ENCODE measurements at regions not wholly inside any gene's neighbourhood (a gene's known extent, or its start where the extent isn't known, plus 50 kb on each side); places are given as distances from the start of the nearest gene placed in this dataset.

- Histone ChIP-seq H3K36me3 (no peaks in the 10 kb centered on the region), H3K27me3 (no peaks in the 10 kb centered on the region), H3K27ac (no peak overlapping the region), H3K4me1 (no peaks in the 10 kb centered on the region), H3K4me3 (no peak overlapping the region), H3K9me3 (no peaks in the 10 kb centered on the region)
- intact Hi-C loops (cut with DNase I), result no loop called here
- TF ChIP-seq, protein P1, sequence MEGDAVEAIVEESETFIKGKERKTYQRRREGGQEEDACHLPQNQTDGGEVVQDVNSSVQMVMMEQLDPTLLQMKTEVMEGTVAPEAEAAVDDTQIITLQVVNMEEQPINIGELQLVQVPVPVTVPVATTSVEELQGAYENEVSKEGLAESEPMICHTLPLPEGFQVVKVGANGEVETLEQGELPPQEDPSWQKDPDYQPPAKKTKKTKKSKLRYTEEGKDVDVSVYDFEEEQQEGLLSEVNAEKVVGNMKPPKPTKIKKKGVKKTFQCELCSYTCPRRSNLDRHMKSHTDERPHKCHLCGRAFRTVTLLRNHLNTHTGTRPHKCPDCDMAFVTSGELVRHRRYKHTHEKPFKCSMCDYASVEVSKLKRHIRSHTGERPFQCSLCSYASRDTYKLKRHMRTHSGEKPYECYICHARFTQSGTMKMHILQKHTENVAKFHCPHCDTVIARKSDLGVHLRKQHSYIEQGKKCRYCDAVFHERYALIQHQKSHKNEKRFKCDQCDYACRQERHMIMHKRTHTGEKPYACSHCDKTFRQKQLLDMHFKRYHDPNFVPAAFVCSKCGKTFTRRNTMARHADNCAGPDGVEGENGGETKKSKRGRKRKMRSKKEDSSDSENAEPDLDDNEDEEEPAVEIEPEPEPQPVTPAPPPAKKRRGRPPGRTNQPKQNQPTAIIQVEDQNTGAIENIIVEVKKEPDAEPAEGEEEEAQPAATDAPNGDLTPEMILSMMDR (IDR thresholded peaks at IDR 0.05), result no peak
- DNase-seq (ENCODE audit: low spot score in 2 of 2), result no peak
Observed at GRCh38 chr14:51478175-51478621, 173.5 kb upstream of the FRMD6 start.

GRCh38 chr14:51479584-51480325 is 172.0 kb upstream of the FRMD6 start:
- H3K4me1 ChIP-seq, result no peaks in the 10 kb centered on the region
- TF ChIP-seq, protein P1 (IDR thresholded peaks at IDR 0.05), result no peak
- no peaks in the 10 kb centered on the region for H3K27me3 ChIP-seq
- no peaks in the 10 kb centered on the region for H3K9me3 ChIP-seq
- no peak overlapping the region for H3K27ac ChIP-seq
- intact Hi-C loops (cut with DNase I), result no loop called here
- H3K4me3 ChIP-seq, result no peak overlapping the region
- H3K36me3 ChIP-seq, result no peaks in the 10 kb centered on the region
- DNase-seq (ENCODE audit: low spot score in 2 of 2), result no peak

- TF ChIP-seq, protein P1 (IDR thresholded peaks at IDR 0.05), result no peak
Observed at GRCh38 chr14:51481643-51482042, 170.1 kb upstream of the FRMD6 start.

GRCh38 chr14:51482102-51482501 is 169.6 kb upstream of the FRMD6 start:
- intact Hi-C loops (cut with DNase I), result no loop called here
- TF ChIP-seq, protein P1 (IDR thresholded peaks at IDR 0.05), result no peak
- H3K27me3 ChIP-seq, result no peaks in the 10 kb centered on the region
- no peaks in the 10 kb centered on the region for H3K36me3 ChIP-seq
- no peak for DNase-seq (ENCODE audit: low spot score in 2 of 2)
- no peak overlapping the region for H3K4me3 ChIP-seq
- H3K4me1 ChIP-seq, result no peaks in the 10 kb centered on the region
- H3K9me3 ChIP-seq, result no peaks in the 10 kb centered on the region
- no peak overlapping the region for H3K27ac ChIP-seq

More at GRCh38 chr14:51481643-51482042, 170.1 kb upstream of the FRMD6 start:
- Histone ChIP-seq H3K4me1 (no peaks in the 10 kb centered on the region), H3K27me3 (no peaks in the 10 kb centered on the region), H3K27ac (no peak overlapping the region), H3K9me3 (no peaks in the 10 kb centered on the region), H3K4me3 (no peak overlapping the region), H3K36me3 (no peaks in the 10 kb centered on the region)
- intact Hi-C loops (cut with DNase I), result no loop called here
- DNase-seq (ENCODE audit: low spot score in 2 of 2), result no peak

GRCh38 chr14:51484485-51484884 is 167.2 kb upstream of the FRMD6 start:
- no peak for DNase-seq (ENCODE audit: low spot score in 2 of 2)
- Histone ChIP-seq H3K27ac (no peak overlapping the region), H3K27me3 (no peaks in the 10 kb centered on the region), H3K36me3 (no peaks in the 10 kb centered on the region), H3K9me3 (no peaks in the 10 kb centered on the region), H3K4me1 (no peaks in the 10 kb centered on the region), H3K4me3 (no peak overlapping the region)
- TF ChIP-seq, protein P1 (IDR thresholded peaks at IDR 0.05), result no peak
- intact Hi-C loops (cut with DNase I), result no loop called here

All from ascending aorta (tissue), 2 donors.